Stomach (tissue), 4 donors: ENCODE measurements at regions not wholly inside any gene's neighbourhood (a gene's known extent, or its start where the extent isn't known, plus 50 kb on each side); places are given as distances from the start of the nearest gene placed in this dataset.

Source experiments
- EP300 ChIP-seq: sonication (generic); formaldehyde crosslinking; IDR thresholded peaks from one replicate; pipeline ENCODE4 v1.6.1; 2017; ENCODE audit warnings: antibody characterized with exemption
- POLR2A ChIP-seq, 4 donors: fragments of 450-650 bp; IDR thresholded peaks; one replicate each; pipeline ENCODE4 v1.6.1; 2016; ENCODE audit warnings: antibody characterized with exemption in 4 of 4, control low read depth in 2 of 4, mild to moderate bottlenecking in 1 of 4, moderate library complexity in 1 of 4
- POLR2AphosphoS5 ChIP-seq, 3 donors: sonication (generic); formaldehyde crosslinking; IDR thresholded peaks; one replicate each; pipeline ENCODE4 v1.6.1; 2016; ENCODE audit warnings: antibody characterized with exemption in 3 of 3
- TF ChIP-seq, protein P1 (sequence below), 7 experiments: fragments of 450-650 bp in 4 of 7; fragments of 200-600 bp in 3 of 7; sonication (generic) in 3 of 7; IDR thresholded peaks; one replicate each; pipeline ENCODE4 v1.5.1; 2016 to 2019; ENCODE audit warnings: antibody characterized with exemption in 7 of 7, control low read depth in 2 of 7, mild to moderate bottlenecking in 1 of 7

DNA sequence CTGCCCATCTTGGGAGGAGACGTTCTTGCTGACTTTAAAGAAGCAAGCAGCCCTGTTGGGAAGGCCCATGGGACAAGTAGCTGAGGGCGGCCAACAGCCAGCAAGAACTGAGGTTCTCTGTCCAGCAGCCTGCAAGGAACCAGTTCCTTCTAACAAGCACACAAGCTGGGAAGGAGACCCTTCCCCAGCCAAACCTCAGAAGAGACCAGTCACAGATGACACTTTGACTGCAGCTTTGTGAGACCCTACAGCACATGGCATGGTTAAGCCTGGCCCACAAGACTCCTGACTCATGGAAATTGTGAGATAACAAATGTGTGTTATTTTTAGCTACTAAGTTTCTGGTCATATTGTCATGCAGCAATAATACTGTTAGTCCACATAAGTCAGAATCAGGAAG is 99.9 kb downstream of the PRLHR start:
- TF ChIP-seq, protein P1, sequence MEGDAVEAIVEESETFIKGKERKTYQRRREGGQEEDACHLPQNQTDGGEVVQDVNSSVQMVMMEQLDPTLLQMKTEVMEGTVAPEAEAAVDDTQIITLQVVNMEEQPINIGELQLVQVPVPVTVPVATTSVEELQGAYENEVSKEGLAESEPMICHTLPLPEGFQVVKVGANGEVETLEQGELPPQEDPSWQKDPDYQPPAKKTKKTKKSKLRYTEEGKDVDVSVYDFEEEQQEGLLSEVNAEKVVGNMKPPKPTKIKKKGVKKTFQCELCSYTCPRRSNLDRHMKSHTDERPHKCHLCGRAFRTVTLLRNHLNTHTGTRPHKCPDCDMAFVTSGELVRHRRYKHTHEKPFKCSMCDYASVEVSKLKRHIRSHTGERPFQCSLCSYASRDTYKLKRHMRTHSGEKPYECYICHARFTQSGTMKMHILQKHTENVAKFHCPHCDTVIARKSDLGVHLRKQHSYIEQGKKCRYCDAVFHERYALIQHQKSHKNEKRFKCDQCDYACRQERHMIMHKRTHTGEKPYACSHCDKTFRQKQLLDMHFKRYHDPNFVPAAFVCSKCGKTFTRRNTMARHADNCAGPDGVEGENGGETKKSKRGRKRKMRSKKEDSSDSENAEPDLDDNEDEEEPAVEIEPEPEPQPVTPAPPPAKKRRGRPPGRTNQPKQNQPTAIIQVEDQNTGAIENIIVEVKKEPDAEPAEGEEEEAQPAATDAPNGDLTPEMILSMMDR (IDR thresholded peaks at IDR 0.05): no peak
- no peak for TF ChIP-seq POLR2AphosphoS5 (IDR thresholded peaks at IDR 0.05)
- no peak for TF ChIP-seq POLR2A (IDR thresholded peaks at IDR 0.05)
- no peak for TF ChIP-seq EP300
